GM23248 (cell line): ENCODE measurements at regions not wholly inside any gene's neighbourhood (a gene's known extent, or its start where the extent isn't known, plus 50 kb on each side); places are given as distances from the start of the nearest gene placed in this dataset.

Source experiments
- DNase-seq: peaks from one replicate; pipeline ENCODE4 v3.0.0-alpha.2; 2015
- H2AFZ ChIP-seq: fragments of 200-600 bp; sonication (generic); 2 replicates; pipeline ENCODE4 v1.6.1; 2016; ENCODE audit warnings: antibody characterized with exemption
- H3F3A ChIP-seq: fragments of 200-600 bp; sonication (generic); 2 replicates; pipeline ENCODE4 v1.6.1; 2016; ENCODE audit warnings: mild to moderate bottlenecking, antibody characterized with exemption, mixed run types; ENCODE audit not compliant: insufficient read depth
- H3K27ac ChIP-seq: fragments of 200-600 bp; sonication (generic); 2 replicates; pipeline ENCODE4 v1.5.1; 2016; ENCODE audit warnings: mild to moderate bottlenecking
- H3K27me3 ChIP-seq: fragments of 200-600 bp; sonication (generic); replicated peaks from 2 replicates; pipeline ENCODE4 v1.6.1; 2016; ENCODE audit warnings: mild to moderate bottlenecking; ENCODE audit not compliant: insufficient read depth
- H3K36me3 ChIP-seq: fragments of 200-600 bp; sonication (generic); 2 replicates; pipeline ENCODE4 v1.6.1; 2016; ENCODE audit warnings: low read depth, mild to moderate bottlenecking
- H3K4me1 ChIP-seq: fragments of 200-600 bp; sonication (generic); 2 replicates; pipeline ENCODE4 v1.6.1; 2016; ENCODE audit warnings: mild to moderate bottlenecking; ENCODE audit not compliant: insufficient read depth
- H3K4me2 ChIP-seq: fragments of 200-600 bp; sonication (generic); one replicate; pipeline ENCODE4 v1.6.1; 2016; ENCODE audit warnings: mild to moderate bottlenecking; ENCODE audit not compliant: unreplicated experiment
- H3K4me3 ChIP-seq: fragments of 200-600 bp; sonication (generic); 2 replicates; pipeline ENCODE4 v1.5.1; 2016; ENCODE audit warnings: mild to moderate bottlenecking
- H3K79me2 ChIP-seq: fragments of 200-600 bp; sonication (generic); 2 replicates; pipeline ENCODE4 v1.6.1; 2016; ENCODE audit warnings: mild to moderate bottlenecking; ENCODE audit not compliant: insufficient read depth
- H3K9ac ChIP-seq: fragments of 200-600 bp; sonication (generic); 2 replicates; pipeline ENCODE4 v1.6.1; 2016; ENCODE audit warnings: mild to moderate bottlenecking
- H3K9me2 ChIP-seq: fragments of 200-600 bp; sonication (generic); 2 replicates; pipeline ENCODE4 v1.6.1; 2016; ENCODE audit warnings: mixed run types, mild to moderate bottlenecking, moderate library complexity; ENCODE audit not compliant: insufficient read depth
- H3K9me3 ChIP-seq: fragments of 200-600 bp; sonication (generic); one replicate; pipeline ENCODE4 v1.6.1; 2017; ENCODE audit warnings: low read depth
- H4K20me1 ChIP-seq: fragments of 200-600 bp; sonication (generic); 2 replicates; pipeline ENCODE4 v1.6.0; 2016; ENCODE audit not compliant: insufficient read depth
- EZH2 ChIP-seq: fragments of 200-600 bp; sonication (generic); IDR thresholded peaks from 2 replicates; pipeline ENCODE4 v1.6.1; 2018; ENCODE audit warnings: antibody characterized with exemption, mild to moderate bottlenecking; ENCODE audit not compliant: insufficient read depth, poor library complexity, severe bottlenecking
- EZH2phosphoT487 ChIP-seq: fragments of 200-600 bp; sonication (generic); IDR thresholded peaks from 2 replicates; pipeline ENCODE4 v1.6.1; 2018; ENCODE audit warnings: antibody characterized with exemption, moderate library complexity, mild to moderate bottlenecking, low read depth; ENCODE audit not compliant: insufficient read depth
- WGBS, 2 experiments: methylation state at CpG; one replicate each; pipeline ENCODE4 v1.1.6; 2015 to 2017; ENCODE audit warnings: low lambda C conversion rate in 2 of 2, low coverage in 1 of 2; ENCODE audit errors: missing lambda C conversion rate in 2 of 2; 5-methylcytosine and 5-hydroxymethylcytosine counted together
- in situ Hi-C: fragments of 300-500 bp; cut with MboI; formaldehyde crosslinking; loops from 2 replicates; pipeline ENCODE4 v1.15.0; 2020

GRCh38 chr2:45273412-45274249 is 264.4 kb upstream of the SIX2 start:
- Histone ChIP-seq H2AFZ (no peak overlapping the region), H3K4me1 (peaks cover 12% of the 10 kb centered on the region), H3K4me2 (no peak overlapping the region), H3K27ac (no peak overlapping the region), H3K9me2 (no peaks in the 10 kb centered on the region), H4K20me1 (no peaks in the 10 kb centered on the region), H3K9me3 (no peaks in the 10 kb centered on the region), H3F3A (no peaks in the 10 kb centered on the region), H3K4me3 (no peak overlapping the region), H3K27me3 (0 out of 2 replicates have a peak, but pooled peaks cover 4% of the 10 kb centered on the region), H3K9ac (no peak overlapping the region), H3K79me2 (no peaks in the 10 kb centered on the region), H3K36me3 (no peaks in the 10 kb centered on the region)
- TF ChIP-seq EZH2phosphoT487 (no peak), EZH2 (no peak)
- in situ Hi-C loops: no loop called here
- DNase-seq: no peak
- WGBS, 2 experiments: 91 to 95% methylated on average over 3 of the region's 3 CpGs

GRCh38 chr2:45272549-45273265 is 263.5 kb upstream of the SIX2 start:
- Histone ChIP-seq H3K9me2 (no peaks in the 10 kb centered on the region), H4K20me1 (no peaks in the 10 kb centered on the region), H3K27me3 (0 out of 2 replicates have a peak, but pooled peaks cover 4% of the 10 kb centered on the region), H3K9ac (no peak overlapping the region), H3F3A (no peaks in the 10 kb centered on the region), H3K27ac (no peak overlapping the region), H2AFZ (no peak overlapping the region), H3K36me3 (no peaks in the 10 kb centered on the region), H3K9me3 (no peaks in the 10 kb centered on the region), H3K79me2 (no peaks in the 10 kb centered on the region), H3K4me3 (no peak overlapping the region), H3K4me2 (no peak overlapping the region), H3K4me1 (peaks cover 7% of the 10 kb centered on the region)
- in situ Hi-C loops: no loop called here
- WGBS, 2 experiments: 67 to 76% methylated on average over 2 of the region's 2 CpGs
- DNase-seq: no peak
- TF ChIP-seq EZH2 (no peak), EZH2phosphoT487 (no peak)

DNA sequence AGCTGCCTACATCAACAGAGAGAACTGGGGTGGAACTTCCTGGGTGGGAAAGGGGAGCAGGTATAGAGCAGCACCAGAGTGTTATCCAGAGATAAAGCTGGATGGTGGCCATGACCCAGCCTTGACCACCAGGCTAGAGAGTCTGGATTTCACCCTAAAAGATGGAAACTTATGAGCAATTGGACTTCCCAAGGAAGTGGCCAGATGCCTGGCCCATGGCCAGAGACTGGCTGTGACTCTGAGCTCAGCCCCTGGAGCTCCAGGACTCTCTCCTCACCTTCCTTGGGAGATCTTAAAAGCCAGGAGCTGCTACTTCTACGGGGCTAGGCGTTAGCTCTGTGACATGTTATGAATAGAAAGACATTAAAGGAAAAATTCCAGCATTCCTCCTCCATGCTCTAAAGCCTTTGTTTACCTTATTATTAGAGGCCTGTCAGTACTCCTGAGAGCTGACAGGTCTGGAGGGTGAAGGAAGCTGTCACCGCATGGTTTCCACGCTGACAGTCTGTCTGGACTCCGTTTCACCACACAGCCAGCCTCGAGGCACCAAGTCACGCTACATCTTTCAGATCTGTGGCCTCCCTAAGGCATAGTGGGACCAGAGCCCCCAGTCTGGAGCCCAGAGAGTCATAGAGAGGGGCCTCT is 260.0 kb upstream of the SIX2 start:
- no peak overlapping the region for H3K4me3 ChIP-seq
- no peaks in the 10 kb centered on the region for H3K9me2 ChIP-seq
- 92 to 96% methylated on average over 7 of the region's 7 CpGs for WGBS, 2 experiments
- in situ Hi-C loops: no loop called here
- no peak overlapping the region for H3K4me2 ChIP-seq
- no peaks in the 10 kb centered on the region for H3K36me3 ChIP-seq
- H3K4me1 ChIP-seq: no peaks in the 10 kb centered on the region
- H4K20me1 ChIP-seq: no peaks in the 10 kb centered on the region
- no peak overlapping the region for H2AFZ ChIP-seq
- TF ChIP-seq EZH2phosphoT487 (no peak), EZH2 (no peak)
- no peak overlapping the region for H3K9ac ChIP-seq
- DNase-seq: peak; percentile 35
- 0 out of 2 replicates have a peak, but pooled peaks cover 4% of the 10 kb centered on the region for H3K27me3 ChIP-seq
- H3K9me3 ChIP-seq: no peaks in the 10 kb centered on the region
- H3F3A ChIP-seq: no peaks in the 10 kb centered on the region
- no peaks in the 10 kb centered on the region for H3K79me2 ChIP-seq
- no peak overlapping the region for H3K27ac ChIP-seq

DNA sequence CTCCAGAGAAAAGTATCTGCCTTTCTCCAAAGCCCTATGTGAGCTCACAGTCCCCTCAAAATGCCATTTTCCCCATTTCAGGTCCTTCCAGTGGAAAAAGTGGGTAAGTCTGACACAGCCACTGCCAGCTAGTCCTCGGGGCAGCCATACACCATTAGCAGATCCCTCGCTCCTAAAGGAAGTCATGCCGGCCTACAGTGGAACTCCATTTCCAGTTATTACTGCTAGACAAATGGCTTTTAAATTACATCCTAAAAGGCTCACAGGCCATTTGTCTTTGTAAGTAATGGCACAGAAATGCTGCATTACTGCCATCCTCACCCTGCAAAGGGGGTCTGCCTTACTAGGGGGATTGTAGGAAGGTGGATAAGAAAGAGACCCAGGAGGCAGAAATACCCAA is 259.4 kb upstream of the SIX2 start:
- Histone ChIP-seq H3K4me2 (no peak overlapping the region), H3K4me3 (no peak overlapping the region), H3K9ac (no peak overlapping the region), H3K4me1 (no peaks in the 10 kb centered on the region), H3F3A (no peaks in the 10 kb centered on the region), H3K9me2 (no peaks in the 10 kb centered on the region), H3K79me2 (no peaks in the 10 kb centered on the region), H2AFZ (no peak overlapping the region), H4K20me1 (no peaks in the 10 kb centered on the region), H3K36me3 (no peaks in the 10 kb centered on the region), H3K27me3 (0 out of 2 replicates have a peak, but pooled peaks cover 4% of the 10 kb centered on the region), H3K27ac (no peak overlapping the region), H3K9me3 (no peaks in the 10 kb centered on the region)
- no peak for TF ChIP-seq EZH2phosphoT487
- no peak for DNase-seq
- 71 to 79% methylated on average over 3 of the region's 3 CpGs for WGBS, 2 experiments
- in situ Hi-C loops: no loop called here
